IMR-90 (cell line): ENCODE measurements at regions not wholly inside any gene's neighbourhood (a gene's known extent, or its start where the extent isn't known, plus 50 kb on each side); places are given as distances from the start of the nearest gene placed in this dataset.

Source experiments
- CEBPB ChIP-seq: IDR thresholded peaks from 2 replicates; pipeline ENCODE4 v1.6.1; 2012; ENCODE audit warnings: low read depth, low read length, improper control_type of control experiment
- CHD1 ChIP-seq: IDR thresholded peaks from 2 replicates; pipeline ENCODE4 v1.6.1; 2012; ENCODE audit warnings: low read depth, low read length, improper control_type of control experiment
- CTCF ChIP-seq: conservative IDR thresholded peaks from 2 replicates; pipeline ENCODE4 v1.5.1; 2012; ENCODE audit warnings: mild to moderate bottlenecking, low read depth, low read length, improper control_type of control experiment
- POLR2A ChIP-seq: IDR thresholded peaks from 2 replicates; pipeline ENCODE4 v1.6.1; 2012; ENCODE audit warnings: mild to moderate bottlenecking, low read depth, low read length
- SMC3 ChIP-seq: fragments of 150-350 bp; IDR thresholded peaks from 2 replicates; pipeline ENCODE4 v1.6.1; 2016; ENCODE audit warnings: low read depth, mild to moderate bottlenecking, antibody characterized with exemption, low read length, moderate library complexity

- TF ChIP-seq CTCF (no peak), CEBPB (no peak), POLR2A (no peak), SMC3 (no peak), CHD1 (no peak)
Measured at GRCh38 chr2:223700221-223700620, 98.1 kb upstream of the SCG2 start.
